IPS-15b (cell line): ENCODE measurements at regions not wholly inside any gene's neighbourhood (a gene's known extent, or its start where the extent isn't known, plus 50 kb on each side); places are given as distances from the start of the nearest gene placed in this dataset.

Experiments
- H3K27me3 ChIP-seq: one replicate; pipeline ENCODE4 v1.6.1; 2013; ENCODE audit warnings: low read length; ENCODE audit not compliant: control insufficient read depth, insufficient read depth
- H3K36me3 ChIP-seq: one replicate; pipeline ENCODE4 v1.6.1; 2013; ENCODE audit warnings: low read length; ENCODE audit not compliant: control insufficient read depth, insufficient read depth
- H3K4me1 ChIP-seq: one replicate; pipeline ENCODE4 v1.6.1; 2013; ENCODE audit warnings: mild to moderate bottlenecking, low read length; ENCODE audit not compliant: control insufficient read depth, insufficient read depth
- H3K4me3 ChIP-seq: one replicate; pipeline ENCODE4 v1.5.1; 2013; ENCODE audit warnings: low read depth, low read length
- H3K9ac ChIP-seq: one replicate; pipeline ENCODE4 v1.6.1; 2013; ENCODE audit warnings: low read depth, mild to moderate bottlenecking, low read length
- H3K9me3 ChIP-seq: one replicate; pipeline ENCODE4 v1.6.1; 2013; ENCODE audit warnings: mild to moderate bottlenecking, low read length; ENCODE audit not compliant: control insufficient read depth, insufficient read depth

DNA sequence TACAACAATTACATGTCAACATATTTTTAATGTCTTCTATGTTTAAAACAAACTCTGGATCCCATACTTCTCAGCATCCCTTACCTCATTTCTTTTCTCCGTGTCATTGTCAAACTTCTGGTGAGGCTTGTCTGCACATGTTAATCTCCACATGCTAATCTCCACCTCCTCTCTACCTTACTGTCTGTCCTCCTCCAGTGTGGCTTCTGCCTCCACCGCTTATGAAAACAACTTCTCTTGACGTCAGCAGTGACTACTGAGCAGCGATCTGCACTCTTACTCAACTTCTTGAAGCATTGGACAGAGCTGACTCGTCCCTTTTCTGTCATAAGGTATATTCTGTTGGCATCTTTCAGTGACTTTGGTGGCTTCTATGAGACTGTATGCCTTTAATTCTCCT, 338.2 kb upstream of the THRB start:
- H3K9me3 ChIP-seq = no peaks in the 10 kb centered on the region
- H3K27me3 ChIP-seq = peaks cover 46% of the 10 kb centered on the region
- H3K9ac ChIP-seq = no peak overlapping the region
- no peak overlapping the region for H3K4me3 ChIP-seq
- no peaks in the 10 kb centered on the region for H3K4me1 ChIP-seq
- no peaks in the 10 kb centered on the region for H3K36me3 ChIP-seq

DNA sequence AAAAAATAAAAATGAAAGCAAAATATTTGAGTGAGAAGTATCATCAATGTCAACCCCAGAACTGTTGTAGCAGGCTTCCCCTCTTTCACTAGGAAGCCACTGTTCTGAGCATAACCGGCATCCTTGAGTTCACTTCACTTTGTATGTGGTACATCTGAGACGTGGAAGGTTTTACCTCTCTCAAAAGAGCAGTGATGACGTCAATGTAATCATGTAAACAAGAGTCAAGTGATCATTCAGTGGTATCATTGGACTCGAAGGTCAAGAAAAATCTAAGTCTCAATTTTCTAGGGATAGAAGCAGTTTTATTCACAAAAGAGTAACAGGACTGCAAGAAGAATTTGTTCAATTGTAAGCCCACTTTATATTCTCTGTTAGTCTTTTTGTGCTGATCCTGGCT, 339.8 kb upstream of the THRB start:
- H3K36me3 ChIP-seq = no peaks in the 10 kb centered on the region
- H3K9me3 ChIP-seq = no peaks in the 10 kb centered on the region
- H3K9ac ChIP-seq = no peak overlapping the region
- no peaks in the 10 kb centered on the region for H3K4me1 ChIP-seq
- no peak overlapping the region for H3K4me3 ChIP-seq
- peaks cover 34% of the 10 kb centered on the region for H3K27me3 ChIP-seq

DNA sequence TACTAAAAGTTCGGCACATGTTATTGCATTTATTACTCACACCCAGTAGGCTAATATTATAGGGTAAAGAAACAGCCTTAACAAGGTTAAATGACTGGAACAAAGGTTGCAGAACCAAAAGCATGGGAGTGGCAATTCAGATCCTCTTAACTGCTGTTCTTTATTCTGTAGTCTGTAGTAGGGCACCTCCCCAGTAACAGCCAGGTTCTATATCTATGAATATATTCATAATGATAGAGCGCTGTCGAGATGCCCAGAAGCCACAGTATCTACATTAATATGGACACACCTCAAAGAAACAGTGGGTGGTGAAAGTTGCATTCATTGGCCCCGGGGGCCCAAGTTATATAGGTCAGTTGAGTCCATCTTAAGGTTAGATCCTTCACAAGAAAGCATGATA, 340.9 kb upstream of the THRB start:
- Histone ChIP-seq H3K9ac (no peak overlapping the region), H3K27me3 (peaks cover 23% of the 10 kb centered on the region), H3K4me3 (no peak overlapping the region), H3K36me3 (no peaks in the 10 kb centered on the region), H3K9me3 (no peaks in the 10 kb centered on the region), H3K4me1 (peaks cover 5% of the 10 kb centered on the region)

DNA sequence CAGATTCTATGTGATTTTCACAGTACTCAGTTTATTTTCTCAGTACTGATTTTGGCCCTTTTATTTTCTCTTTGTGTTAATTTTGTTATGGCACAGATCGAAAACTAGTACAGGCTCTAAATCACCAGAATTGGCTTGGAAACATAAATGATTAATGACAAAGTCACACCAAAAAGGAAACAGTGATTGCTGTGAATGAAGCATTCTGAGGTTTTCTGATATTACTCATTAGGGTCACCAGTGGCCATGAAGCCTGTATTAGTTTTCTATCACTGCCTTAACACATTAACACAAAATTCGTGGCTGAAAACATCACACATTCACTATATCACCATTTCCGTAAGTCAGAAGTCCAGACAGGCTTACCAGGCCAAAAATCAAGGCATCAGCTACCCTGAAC, 343.0 kb upstream of the THRB start:
- no peak overlapping the region for H3K4me3 ChIP-seq
- peaks cover 7% of the 10 kb centered on the region for H3K4me1 ChIP-seq
- no peak overlapping the region for H3K9ac ChIP-seq

DNA sequence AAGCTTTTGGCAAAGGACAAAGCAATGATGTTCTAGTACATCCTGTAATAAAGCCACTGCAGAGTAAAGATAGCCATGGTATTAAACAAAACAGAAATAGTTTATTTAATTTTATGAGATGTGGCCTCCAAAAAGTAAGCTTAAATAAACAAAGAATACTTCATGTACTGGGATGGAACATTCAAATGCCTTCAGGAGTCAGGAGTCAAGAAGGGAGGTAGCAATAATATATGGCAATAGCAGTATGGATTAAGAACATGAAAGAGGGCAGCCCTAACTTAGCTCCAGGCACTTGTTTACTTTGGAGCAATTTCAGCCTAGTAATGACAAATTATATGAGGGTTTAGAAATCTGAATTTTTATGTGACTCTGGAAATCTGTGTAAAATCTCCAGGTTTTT, 343.9 kb upstream of the THRB start:
- peaks cover 7% of the 10 kb centered on the region for H3K4me1 ChIP-seq
- no peak overlapping the region for H3K9ac ChIP-seq
- no peak overlapping the region for H3K4me3 ChIP-seq
- no peaks in the 10 kb centered on the region for H3K27me3 ChIP-seq
- no peaks in the 10 kb centered on the region for H3K9me3 ChIP-seq
- no peaks in the 10 kb centered on the region for H3K36me3 ChIP-seq

More for the DNA sequence above, 343.0 kb upstream of the THRB start:
- H3K36me3 ChIP-seq = no peaks in the 10 kb centered on the region
- no peaks in the 10 kb centered on the region for H3K9me3 ChIP-seq
- peaks cover 5% of the 10 kb centered on the region for H3K27me3 ChIP-seq

DNA sequence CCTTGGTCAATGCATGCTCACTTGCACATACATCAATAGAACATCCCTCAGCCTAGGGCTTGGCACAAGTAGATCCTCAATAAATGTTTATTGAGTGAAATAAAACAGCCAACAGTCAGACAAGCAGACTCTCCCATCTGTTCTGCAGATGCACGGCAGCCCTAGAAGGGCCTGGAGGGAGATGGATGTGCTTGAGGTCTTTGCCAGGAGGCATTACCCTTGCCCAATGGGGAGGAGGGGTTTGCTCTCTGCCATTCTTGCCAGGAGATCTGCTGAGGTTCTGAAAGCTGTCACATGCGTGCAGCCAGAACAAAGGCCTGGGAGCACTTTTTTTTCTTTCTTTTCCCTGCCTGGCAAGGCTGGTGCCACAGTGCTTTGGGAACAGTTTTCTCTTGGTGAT, 349.3 kb upstream of the THRB start:
- H3K27me3 ChIP-seq = no peaks in the 10 kb centered on the region
- no peaks in the 10 kb centered on the region for H3K36me3 ChIP-seq
- no peaks in the 10 kb centered on the region for H3K9me3 ChIP-seq
- no peak overlapping the region for H3K9ac ChIP-seq
- peaks cover 12% of the 10 kb centered on the region for H3K4me1 ChIP-seq
- no peak overlapping the region for H3K4me3 ChIP-seq

DNA sequence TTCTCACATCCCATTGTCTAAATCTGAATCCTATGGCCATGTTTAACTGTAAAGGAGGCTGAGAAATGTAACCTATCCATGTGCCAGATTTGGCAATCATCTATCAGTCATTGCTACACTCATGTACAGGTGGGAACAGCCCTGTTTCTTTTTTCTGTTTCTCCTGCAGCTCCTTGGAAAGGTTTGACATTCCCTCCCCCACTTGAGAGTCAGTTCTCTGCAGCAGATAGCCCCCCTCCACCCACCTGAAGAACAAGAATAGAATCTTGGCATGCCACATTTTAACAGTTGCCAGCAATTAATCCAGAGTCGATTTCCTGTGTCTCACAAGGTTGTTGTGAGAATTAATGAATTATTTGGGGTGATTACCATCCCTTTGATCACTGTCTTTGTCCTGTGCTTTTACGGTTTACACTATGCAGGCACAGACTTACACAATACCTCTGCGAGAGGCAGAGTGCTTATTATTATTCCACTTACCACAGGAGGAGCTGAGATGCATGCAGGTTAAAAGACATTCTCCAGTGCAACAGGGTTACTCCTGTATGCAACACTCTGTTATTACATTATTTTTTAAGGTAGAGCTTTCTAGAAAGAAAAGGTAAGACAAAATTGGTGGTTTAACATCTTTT, 351.0 kb upstream of the THRB start:
- Histone ChIP-seq H3K9ac (no peak overlapping the region), H3K4me1 (peaks cover 6% of the 10 kb centered on the region), H3K9me3 (no peaks in the 10 kb centered on the region), H3K4me3 (no peak overlapping the region), H3K36me3 (no peaks in the 10 kb centered on the region), H3K27me3 (no peaks in the 10 kb centered on the region)

DNA sequence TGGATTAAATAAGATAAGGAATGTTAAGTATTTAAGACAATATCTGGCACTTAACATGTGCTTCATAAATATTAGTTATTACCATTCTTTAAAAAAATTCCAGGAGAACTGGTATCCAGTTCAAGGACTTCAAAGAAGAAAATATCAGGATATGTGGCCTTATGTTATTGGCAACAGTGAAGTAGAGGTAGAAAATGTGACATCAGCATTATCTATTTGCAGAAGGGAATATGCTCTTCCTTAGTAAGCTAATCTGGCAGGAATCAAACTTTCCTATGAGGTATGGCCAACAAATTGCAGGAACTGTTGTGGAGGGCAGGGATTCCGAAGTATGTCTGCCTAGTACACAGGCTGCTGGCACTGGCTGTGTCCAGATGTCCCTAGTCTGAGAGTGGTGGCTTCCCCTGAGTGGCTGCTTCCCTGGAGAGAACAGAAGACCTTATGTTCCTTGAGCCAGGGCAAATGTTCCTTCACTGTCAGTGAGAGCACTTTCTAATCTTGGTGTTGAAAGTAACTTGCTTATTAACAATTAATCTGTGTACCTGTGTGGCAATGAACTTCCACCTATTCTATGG, 351.7 kb upstream of the THRB start:
- H3K9me3 ChIP-seq = no peaks in the 10 kb centered on the region
- no peak overlapping the region for H3K4me3 ChIP-seq
- H3K9ac ChIP-seq = no peak overlapping the region
- no peaks in the 10 kb centered on the region for H3K36me3 ChIP-seq
- peaks cover 5% of the 10 kb centered on the region for H3K4me1 ChIP-seq
- no peaks in the 10 kb centered on the region for H3K27me3 ChIP-seq

DNA sequence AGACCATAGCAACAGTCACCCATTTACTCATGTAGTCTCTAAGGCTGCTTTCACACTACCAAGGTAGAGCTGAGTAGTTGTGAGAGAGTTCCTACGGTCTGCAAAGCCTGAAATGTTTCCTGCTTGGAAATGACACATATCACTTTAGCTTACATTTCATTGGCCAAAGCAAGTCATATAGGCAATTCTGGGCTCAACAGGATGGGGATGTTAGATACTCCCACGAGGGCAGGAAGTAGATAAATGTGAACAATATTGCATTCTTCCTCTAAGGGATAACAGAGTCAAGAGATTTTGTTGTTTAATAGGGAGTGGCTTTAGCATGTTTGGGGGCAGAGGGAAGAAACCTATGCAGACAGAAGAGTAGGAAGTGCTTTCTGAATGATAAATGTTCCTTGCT, 355.6 kb upstream of the THRB start:
- H3K4me3 ChIP-seq = no peak overlapping the region
- H3K27me3 ChIP-seq = no peaks in the 10 kb centered on the region
- H3K9ac ChIP-seq = no peak overlapping the region
- H3K4me1 ChIP-seq = peaks cover 2% of the 10 kb centered on the region
- no peaks in the 10 kb centered on the region for H3K36me3 ChIP-seq
- no peaks in the 10 kb centered on the region for H3K9me3 ChIP-seq

DNA sequence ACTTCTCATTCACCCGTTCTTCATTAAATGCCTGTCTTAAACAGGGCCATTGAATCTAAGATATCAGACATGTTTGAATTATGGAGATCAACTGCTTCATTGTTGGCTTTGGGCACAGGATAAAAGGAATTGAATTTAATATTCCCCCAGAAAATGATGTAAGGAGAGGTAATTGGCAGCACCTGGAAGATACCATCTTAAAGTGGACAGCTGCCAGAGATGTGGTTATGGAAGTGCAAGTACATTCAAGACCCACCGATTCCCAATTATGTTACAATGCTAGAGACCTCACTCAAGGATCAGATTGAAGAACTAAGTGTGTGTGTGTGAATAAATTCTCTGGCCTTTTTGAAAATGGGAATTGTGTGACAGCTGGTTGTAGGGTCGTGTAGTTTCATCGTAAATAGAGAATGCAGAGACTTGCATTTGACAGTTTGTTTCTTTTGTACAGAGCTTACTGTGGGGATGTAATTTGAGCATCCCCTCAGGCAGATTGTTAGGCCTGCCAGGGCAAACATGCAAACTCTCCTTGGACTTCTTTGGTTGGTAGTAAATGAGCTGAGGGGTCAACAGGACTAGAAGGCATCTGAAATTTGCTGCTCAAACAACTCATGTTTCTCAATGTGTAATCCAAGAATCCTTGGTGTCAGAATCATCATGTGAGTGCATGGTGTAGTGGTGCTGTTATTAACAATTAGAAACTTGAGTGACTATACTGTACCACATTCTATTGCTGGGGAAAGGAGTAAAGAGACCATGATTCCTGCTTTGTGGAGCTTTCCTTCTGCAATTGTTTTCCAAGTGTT, 359.2 kb upstream of the THRB start:
- Histone ChIP-seq H3K9ac (no peak overlapping the region), H3K4me1 (no peaks in the 10 kb centered on the region), H3K27me3 (no peaks in the 10 kb centered on the region), H3K36me3 (no peaks in the 10 kb centered on the region), H3K9me3 (no peaks in the 10 kb centered on the region), H3K4me3 (no peak overlapping the region)

DNA sequence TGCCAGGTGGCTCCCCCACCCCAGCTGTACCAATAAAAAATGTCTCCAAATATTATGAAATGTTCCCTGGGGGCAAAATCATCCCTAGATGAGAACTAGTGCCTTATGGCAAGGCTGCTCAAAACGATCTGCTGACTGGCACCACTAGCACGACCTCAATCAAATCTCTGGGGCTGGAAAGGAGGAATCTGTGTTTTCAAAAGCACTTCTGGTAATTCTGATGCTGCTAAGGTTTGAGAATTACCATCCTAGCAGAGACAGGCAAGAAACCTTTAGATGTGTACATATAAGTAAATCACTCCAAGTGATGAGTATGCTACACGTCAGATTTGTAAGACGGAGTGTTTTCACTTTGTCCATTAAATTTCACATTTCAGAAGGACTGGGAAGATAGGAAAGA, 360.1 kb upstream of the THRB start:
- H3K9ac ChIP-seq = no peak overlapping the region
- no peak overlapping the region for H3K4me3 ChIP-seq
- H3K36me3 ChIP-seq = no peaks in the 10 kb centered on the region
- no peaks in the 10 kb centered on the region for H3K27me3 ChIP-seq
- H3K4me1 ChIP-seq = no peaks in the 10 kb centered on the region
- no peaks in the 10 kb centered on the region for H3K9me3 ChIP-seq

DNA sequence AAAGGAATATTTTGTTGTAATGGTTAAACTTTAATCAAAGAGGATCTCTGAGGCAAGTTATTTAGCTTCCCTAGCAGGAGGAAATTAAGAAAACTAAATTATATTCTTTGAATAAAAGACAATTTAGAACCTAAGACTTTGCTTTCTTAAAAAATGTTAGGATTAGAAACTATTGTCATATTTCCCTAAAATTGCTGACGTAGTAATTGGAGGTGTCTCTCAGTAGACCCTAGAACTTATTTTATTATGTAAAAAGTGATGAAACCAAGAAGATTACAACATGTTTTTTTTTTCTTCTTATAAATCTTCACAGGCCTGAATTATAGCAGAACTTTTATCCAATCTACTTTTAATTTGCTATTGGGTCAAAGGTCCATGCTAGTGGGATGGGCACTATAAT, 363.3 kb upstream of the THRB start:
- Histone ChIP-seq H3K36me3 (no peaks in the 10 kb centered on the region), H3K4me1 (no peaks in the 10 kb centered on the region), H3K9me3 (no peaks in the 10 kb centered on the region), H3K4me3 (no peak overlapping the region), H3K9ac (no peak overlapping the region), H3K27me3 (no peaks in the 10 kb centered on the region)
